GM19372 (cell line): ENCODE measurements at regions not wholly inside any gene's neighbourhood (a gene's known extent, or its start where the extent isn't known, plus 50 kb on each side); places are given as distances from the start of the nearest gene placed in this dataset.

Source experiments
- ATAC-seq: cut with Tn5 transposase; IDR thresholded peaks from one replicate; pipeline ENCODE4 v1.9.1; 2021; ENCODE audit warnings: mild to moderate bottlenecking, low read depth, moderate library complexity; ENCODE audit not compliant: unreplicated experiment

- ATAC-seq, result no peak
Measured at GRCh38 chr18:56545464-56545863, 92.9 kb downstream of the TXNL1 start.

DNA sequence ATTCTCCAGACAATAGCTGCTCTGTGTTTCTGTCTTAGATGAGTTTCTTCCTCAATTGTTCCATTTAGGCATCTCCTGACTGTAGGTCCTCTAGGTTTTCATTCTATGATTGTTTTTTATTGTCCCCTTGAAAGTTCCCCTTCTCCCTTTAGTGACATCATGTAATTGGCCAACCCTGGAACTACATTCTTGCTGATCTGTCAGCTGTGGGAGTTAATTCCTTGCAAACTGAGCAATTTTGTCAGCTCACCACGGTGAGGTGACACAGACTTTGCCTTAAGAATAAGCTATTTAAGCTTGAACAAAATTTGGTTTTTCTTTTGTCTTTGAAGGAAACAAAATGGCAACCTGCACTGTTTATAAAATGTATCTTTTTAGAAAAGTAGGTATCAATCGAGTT lies 95.9 kb downstream of the TXNL1 start:
- ATAC-seq, result no peak

DNA sequence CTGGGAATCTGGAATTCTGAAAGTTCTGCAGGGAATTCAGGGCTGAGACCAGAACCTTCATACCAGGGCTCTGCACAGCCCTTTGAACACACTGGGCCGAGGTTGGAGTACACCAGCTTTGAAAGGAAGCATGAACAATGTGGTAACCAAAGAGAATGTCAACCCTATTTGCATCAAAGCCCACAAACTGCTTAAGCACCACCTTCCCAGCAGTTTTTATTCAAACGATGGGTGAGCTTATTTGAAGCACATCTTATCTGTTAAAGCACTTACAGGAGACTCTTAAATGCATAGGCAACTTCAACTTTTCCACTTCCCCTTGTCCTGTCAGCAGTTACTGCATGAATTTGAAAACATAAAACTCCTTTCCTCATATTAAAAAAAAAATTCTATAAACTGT lies 96.6 kb downstream of the TXNL1 start:
- ATAC-seq, result no peak

DNA sequence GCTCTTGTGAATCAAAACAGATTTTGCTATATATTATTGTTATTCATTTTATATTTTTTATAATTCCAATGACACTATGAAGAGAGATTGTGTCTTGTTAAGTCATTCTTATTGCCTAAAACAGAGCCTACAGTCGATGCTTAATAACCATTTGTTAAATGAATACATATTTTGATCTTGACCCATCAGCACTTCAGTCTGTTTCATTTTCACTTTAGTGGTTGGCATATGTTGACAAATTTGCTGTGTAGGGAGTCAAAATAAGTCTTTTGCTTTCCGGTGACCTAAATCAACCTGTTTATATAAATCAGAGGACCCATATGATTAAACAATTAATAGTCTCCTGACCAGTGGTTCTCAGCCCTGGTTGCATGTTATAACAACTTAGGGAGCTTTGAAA lies 97.1 kb downstream of the TXNL1 start:
- no peak for ATAC-seq

DNA sequence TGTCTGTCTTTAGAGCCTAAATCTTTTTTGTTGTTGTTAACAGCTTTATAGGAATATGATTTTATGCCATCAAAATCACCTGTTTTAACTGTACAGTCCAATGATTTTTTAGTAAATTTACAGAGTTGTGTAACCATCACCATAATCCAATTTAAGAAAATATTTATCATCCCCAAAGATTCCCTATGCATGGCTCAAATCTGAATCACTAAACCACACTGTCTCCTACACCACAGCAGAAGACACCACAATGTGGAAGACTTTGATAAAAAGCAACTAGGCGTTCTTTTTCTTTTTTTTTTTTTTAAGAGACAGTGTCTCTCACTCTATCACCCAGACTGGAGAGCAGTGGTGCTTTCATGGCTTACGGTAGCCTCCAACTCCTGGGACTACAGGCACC lies 99.6 kb downstream of the TXNL1 start:
- ATAC-seq, result no peak

- peak; percentile 89 for ATAC-seq
Measured at GRCh38 chr18:56532176-56532840, 106.1 kb downstream of the TXNL1 start.

DNA sequence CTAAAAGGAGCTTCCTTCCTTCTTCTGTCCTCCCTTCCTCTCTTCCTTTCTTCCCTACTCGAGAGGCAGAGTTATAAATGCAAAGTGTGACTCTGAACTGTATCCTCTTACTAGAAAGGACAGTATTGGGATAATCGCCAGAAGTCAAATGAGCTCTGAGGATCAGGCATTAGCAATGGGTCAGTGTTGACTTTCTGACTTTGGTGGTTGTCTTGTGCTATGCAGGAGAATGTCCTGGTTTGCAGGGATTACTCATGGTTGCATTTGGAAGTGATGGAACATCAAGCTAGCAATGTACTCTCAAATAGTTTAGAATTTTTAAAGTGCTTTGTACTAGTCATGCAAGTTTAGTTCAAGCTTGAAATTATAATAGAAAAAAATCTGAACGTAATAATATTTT lies 115.6 kb downstream of the TXNL1 start:
- ATAC-seq, result no peak

DNA sequence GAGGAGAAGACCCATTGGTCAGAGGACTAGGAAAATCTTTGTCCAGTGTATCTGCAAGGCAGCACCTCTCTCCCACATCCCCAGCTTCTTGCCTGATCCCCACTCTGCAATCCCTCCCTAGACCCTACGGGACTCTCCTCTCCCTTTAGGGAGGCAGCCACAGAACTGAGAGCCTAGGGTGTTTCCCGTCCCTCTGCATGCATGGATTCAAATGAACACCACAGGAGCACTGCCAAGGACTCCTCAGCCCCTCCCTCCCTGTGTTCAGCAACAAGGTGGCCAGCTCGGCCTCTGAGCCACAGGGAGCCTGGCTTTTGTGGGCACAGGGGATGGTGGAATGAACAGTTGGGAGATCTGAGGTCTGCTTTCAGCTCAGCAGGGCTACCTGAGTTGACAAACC lies 117.1 kb downstream of the TXNL1 start:
- no peak for ATAC-seq

- ATAC-seq, result no peak
Measured at GRCh38 chr18:56517761-56518160, 120.6 kb downstream of the TXNL1 start.

DNA sequence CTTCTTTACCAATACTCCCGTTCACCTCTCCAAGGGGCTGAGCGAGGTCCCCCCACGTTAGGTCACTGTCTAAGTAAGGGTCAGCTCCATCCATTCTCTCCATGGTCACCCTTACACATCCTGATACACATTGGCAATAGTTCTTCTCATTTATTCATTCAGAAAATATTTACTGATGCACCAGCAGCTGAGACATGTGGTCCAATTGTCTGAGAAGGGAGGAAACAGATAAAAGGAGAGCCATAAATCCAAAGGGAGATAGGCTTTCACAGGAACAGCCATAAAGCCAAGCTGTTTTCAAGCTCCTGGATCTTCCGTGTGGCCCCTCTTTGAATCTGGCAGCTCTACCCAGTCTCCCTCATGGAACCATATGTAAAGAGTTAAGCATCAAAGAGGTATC lies 121.2 kb downstream of the TXNL1 start:
- ATAC-seq, result no peak

GRCh38 chr18:56516789-56517188 lies 121.6 kb downstream of the TXNL1 start:
- no peak for ATAC-seq

GRCh38 chr18:56515522-56515921 lies 122.9 kb downstream of the TXNL1 start:
- ATAC-seq, result no peak

GRCh38 chr18:56511996-56512395 lies 126.4 kb downstream of the TXNL1 start:
- ATAC-seq, result peak; percentile 68

- no peak for ATAC-seq
Measured at GRCh38 chr18:56510108-56510507, 128.3 kb downstream of the TXNL1 start.

DNA sequence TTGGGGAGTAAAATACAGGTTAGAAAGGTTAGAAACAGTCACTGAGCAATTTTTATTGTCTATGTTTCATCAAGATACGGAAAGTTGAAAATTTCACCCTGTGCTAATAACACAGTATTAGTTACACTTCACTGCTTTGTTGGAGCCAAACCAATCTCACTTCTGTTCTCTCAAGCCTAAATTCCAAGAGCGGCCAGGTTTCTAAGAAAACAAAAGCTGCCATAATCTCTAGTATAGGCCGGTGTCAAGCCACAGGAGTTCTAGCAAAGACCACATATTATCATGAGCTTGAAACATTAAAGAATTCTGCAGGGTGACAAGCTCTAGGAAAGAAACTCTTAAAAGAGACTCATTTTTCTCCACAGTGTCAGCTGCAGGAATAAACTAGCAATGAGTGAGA lies 128.7 kb downstream of the TXNL1 start:
- ATAC-seq, result no peak

- ATAC-seq, result no peak
Measured at GRCh38 chr18:56508370-56509036, 129.9 kb downstream of the TXNL1 start.

DNA sequence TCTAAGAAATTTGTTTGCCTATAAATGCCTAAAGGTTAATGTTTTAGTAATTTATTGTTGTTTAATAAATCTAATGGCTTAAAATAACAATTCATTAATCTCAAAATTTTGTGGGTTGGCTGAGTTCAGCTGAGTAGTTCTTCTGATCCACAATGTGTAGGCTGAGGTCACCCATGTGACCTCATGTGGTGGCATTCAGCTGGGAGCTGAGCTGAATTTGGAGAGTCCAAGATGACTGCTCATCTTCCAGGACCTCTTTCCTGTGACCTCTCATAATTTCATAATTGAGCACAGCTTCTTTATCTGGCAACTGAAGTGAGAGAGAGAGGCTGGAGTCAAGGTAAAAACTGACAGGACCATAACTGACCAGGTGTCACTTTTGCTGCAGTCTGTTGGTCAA lies 132.4 kb downstream of the TXNL1 start:
- ATAC-seq, result no peak

DNA sequence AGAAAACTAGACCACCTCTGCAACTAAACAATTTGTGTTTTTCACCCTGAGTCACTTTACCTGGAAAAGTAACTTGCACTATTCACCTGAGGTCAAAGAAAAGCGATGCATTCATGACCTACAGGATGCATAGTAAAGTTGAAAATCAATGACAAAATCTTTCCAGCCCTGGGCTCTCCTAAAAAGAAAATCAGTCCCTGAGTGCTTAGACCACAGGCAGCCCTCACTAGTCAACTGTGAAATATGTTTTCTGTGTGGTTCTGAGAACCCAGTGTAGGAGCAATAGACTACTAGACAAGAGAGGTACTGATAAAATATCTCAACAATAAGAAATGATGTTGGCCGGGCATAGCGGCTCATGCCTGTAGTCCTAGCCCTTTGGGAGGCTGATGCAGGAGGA lies 133.1 kb downstream of the TXNL1 start:
- ATAC-seq, result no peak

DNA sequence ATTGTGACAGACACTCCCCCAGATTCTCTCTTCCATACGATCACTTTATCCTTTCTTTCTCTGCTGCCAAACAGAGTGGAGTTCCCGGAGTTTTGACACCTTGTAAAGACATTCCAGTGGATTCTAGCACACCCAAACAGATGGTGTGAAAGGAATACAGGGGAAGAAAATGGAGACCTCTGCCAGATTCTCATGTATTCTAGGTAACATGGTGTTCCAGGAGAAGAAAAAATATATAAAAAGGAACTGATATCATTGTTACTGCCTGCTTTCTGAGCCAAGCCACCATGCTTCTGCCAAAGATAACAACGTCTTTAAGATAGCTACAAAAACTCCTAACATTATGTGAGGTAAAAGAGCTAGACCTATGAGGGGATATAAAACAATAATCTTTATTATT lies 136.5 kb downstream of the TXNL1 start:
- ATAC-seq, result no peak

DNA sequence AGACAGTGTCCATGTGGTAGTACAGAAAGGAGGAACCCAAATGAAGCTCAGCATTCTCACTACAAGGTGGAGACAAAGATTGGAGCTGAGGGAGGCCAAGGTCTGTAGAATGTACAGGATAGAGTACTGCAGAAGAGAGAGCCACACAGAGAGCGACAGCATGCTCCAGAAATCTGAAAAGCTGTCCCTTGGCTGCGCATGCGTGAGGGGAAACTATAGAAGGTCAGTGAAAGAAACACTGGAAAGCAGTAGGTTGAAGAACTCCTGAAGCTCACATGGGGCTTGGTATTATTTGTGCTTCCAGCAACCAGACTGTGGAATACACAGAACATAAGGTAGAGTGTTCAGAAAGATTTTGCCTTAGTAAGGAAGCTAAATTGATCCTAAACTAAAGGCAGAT lies 142.5 kb downstream of the TXNL1 start:
- no peak for ATAC-seq

GRCh38 chr18:56493531-56493930 lies 144.9 kb downstream of the TXNL1 start:
- ATAC-seq, result no peak

- ATAC-seq, result no peak
Measured at GRCh38 chr18:56492136-56492535, 146.3 kb downstream of the TXNL1 start.
